ENCODE measurements at regions not wholly inside any gene's neighbourhood (a gene's known extent, or its start where the extent isn't known, plus 50 kb on each side); places are given as distances from the start of the nearest gene placed in this dataset.

DNA sequence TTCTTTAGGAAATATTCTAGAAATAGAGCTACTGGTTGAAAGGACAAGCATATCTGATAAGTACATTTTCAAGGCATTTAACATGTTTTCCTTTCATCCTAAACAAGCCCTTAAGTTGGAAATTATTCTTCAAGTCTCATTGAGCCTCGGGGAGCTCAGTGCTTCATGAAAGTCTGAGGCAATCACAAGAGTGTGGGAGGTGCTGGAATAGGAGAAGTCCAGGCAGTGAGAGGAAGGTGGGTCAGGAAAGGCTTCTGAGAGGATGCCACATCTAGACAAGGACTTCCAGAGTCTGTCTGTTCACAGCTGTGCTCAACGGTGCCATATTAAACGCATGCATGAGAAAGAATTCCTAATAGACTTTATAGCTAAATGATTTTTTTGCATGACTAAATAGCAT, 69.8 kb downstream of the CD83 start:
- DNase-seq (ENCODE audit: low read depth) = no peak
- Histone ChIP-seq H3K36me3 (ENCODE audit: control insufficient read depth, insufficient read depth, low read length) (no peaks in the 10 kb centered on the region), H3K4me3 (ENCODE audit: low read depth, low read length) (no peak overlapping the region), H3K27me3 (ENCODE audit: control insufficient read depth, insufficient read depth, low read length) (no peaks in the 10 kb centered on the region)
- TF ChIP-seq CTCF (IDR thresholded peaks at IDR 0.05; ENCODE audit: insufficient read depth, low read length, severe bottlenecking) = no peak
- no peak for FAIRE-seq

DNA sequence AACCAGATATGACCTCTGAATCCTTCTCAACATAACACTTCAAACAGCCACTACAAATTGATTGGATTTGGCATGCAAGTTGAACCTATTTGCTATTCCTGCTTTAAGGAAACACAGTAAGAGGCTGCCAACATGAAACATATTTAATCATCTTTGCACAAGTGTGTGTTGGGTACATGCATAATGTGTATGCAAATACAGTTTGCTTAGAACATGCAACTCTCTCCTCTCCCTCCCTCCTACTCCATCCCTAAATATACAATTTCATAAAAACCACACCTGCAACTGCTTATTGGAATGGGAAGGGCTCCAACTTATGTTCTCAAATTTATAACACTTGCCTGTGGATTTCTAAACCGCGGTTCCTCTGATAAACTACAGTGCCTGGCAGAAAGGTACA, 71.5 kb downstream of the CD83 start:
- FAIRE-seq (no peak), DNase-seq (ENCODE audit: low read depth) (no peak)
- Histone ChIP-seq H3K36me3 (ENCODE audit: control insufficient read depth, insufficient read depth, low read length) (no peaks in the 10 kb centered on the region), H3K27me3 (ENCODE audit: control insufficient read depth, insufficient read depth, low read length) (no peaks in the 10 kb centered on the region), H3K4me3 (ENCODE audit: low read depth, low read length) (no peak overlapping the region)
- TF ChIP-seq CTCF (IDR thresholded peaks at IDR 0.05; ENCODE audit: insufficient read depth, low read length, severe bottlenecking) = no peak

GRCh38 chr6:14190191-14190928, 72.8 kb downstream of the CD83 start:
- no peak for DNase-seq (ENCODE audit: low read depth)
- Histone ChIP-seq H3K27me3 (ENCODE audit: control insufficient read depth, insufficient read depth, low read length) (no peaks in the 10 kb centered on the region), H3K36me3 (ENCODE audit: control insufficient read depth, insufficient read depth, low read length) (no peaks in the 10 kb centered on the region), H3K4me3 (ENCODE audit: low read depth, low read length) (no peak overlapping the region)
- FAIRE-seq = no peak
- TF ChIP-seq CTCF (IDR thresholded peaks at IDR 0.05; ENCODE audit: insufficient read depth, low read length, severe bottlenecking) = no peak

DNA sequence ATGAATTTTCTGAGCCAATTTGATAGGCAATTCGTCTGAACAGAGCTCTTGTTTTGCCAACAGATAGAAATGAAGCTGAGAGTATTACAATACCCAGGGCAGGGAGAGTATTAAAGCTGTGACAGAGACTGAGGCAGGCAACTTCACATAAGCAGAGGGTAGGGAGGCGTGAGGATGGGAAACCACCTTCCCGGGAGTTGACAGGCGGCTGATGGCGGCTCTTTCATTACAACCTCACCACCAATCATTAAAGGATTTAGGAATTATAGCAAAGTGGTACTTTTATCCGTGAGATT, 73.3 kb downstream of the CD83 start:
- DNase-seq (ENCODE audit: low read depth) = no peak
- TF ChIP-seq CTCF (IDR thresholded peaks at IDR 0.05; ENCODE audit: insufficient read depth, low read length, severe bottlenecking) = no peak
- no peak for FAIRE-seq

DNA sequence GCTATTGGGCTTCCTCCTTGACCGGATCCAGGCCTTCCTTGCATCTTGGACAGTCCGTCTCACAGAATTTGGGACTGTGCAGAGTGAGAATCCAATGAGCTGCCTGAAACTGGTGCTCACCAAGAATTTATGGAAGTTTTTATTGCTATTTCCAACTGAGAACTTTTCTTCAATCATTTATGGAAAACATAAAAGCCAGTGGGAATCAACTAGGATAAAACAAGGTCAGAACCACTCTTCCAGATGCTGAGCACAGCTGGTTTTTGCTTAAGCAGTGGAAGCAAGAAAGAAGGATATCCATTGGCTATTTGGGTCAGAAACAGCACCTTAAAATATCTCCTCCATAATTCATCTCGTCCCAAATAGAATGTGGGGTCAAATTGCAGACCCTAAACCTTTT, 74.2 kb downstream of the CD83 start:
- Histone ChIP-seq H3K36me3 (ENCODE audit: control insufficient read depth, insufficient read depth, low read length) (no peaks in the 10 kb centered on the region), H3K4me3 (ENCODE audit: low read depth, low read length) (no peak overlapping the region), H3K27me3 (ENCODE audit: control insufficient read depth, insufficient read depth, low read length) (no peaks in the 10 kb centered on the region)
- DNase-seq (ENCODE audit: low read depth) (no peak), FAIRE-seq (no peak)
- TF ChIP-seq CTCF (IDR thresholded peaks at IDR 0.05; ENCODE audit: insufficient read depth, low read length, severe bottlenecking) = no peak

More for the DNA sequence above, 73.3 kb downstream of the CD83 start:
- H3K36me3 ChIP-seq (ENCODE audit: control insufficient read depth, insufficient read depth, low read length) = no peaks in the 10 kb centered on the region
- no peak overlapping the region for H3K4me3 ChIP-seq (ENCODE audit: low read depth, low read length)
- H3K27me3 ChIP-seq (ENCODE audit: control insufficient read depth, insufficient read depth, low read length) = no peaks in the 10 kb centered on the region

- Histone ChIP-seq H3K36me3 (ENCODE audit: control insufficient read depth, insufficient read depth, low read length) (no peaks in the 10 kb centered on the region), H3K27me3 (ENCODE audit: control insufficient read depth, insufficient read depth, low read length) (no peaks in the 10 kb centered on the region), H3K4me3 (ENCODE audit: low read depth, low read length) (no peak overlapping the region)
- no peak for FAIRE-seq
- no peak for DNase-seq (ENCODE audit: low read depth)
- peak; percentile 17 for TF ChIP-seq CTCF (IDR thresholded peaks at IDR 0.05; ENCODE audit: insufficient read depth, low read length, severe bottlenecking)
These were observed 74.7 kb downstream of the CD83 start for GRCh38 chr6:14192216-14192788.
